ENCODE measurements at regions not wholly inside any gene's neighbourhood (a gene's known extent, or its start where the extent isn't known, plus 50 kb on each side); places are given as distances from the start of the nearest gene placed in this dataset.

- TF ChIP-seq CTCF (IDR thresholded peaks at IDR 0.05): no peak
Observed at GRCh38 chr5:93873211-93873736, 131.9 kb upstream of the POU5F2 start.

GRCh38 chr5:93870649-93871048, 129.2 kb upstream of the POU5F2 start:
- no peak for TF ChIP-seq CTCF (IDR thresholded peaks at IDR 0.05)

GRCh38 chr5:93868851-93869250, 127.5 kb upstream of the POU5F2 start:
- no peak for TF ChIP-seq CTCF (IDR thresholded peaks at IDR 0.05)

- no peak for TF ChIP-seq CTCF (IDR thresholded peaks at IDR 0.05)
Observed at GRCh38 chr5:93850311-93850710, 108.9 kb upstream of the POU5F2 start.

- no peak for TF ChIP-seq CTCF (IDR thresholded peaks at IDR 0.05)
Observed at GRCh38 chr5:93845376-93845775, 104.0 kb upstream of the POU5F2 start.

GRCh38 chr5:93831449-93831848, 90.0 kb upstream of the POU5F2 start:
- no peak for TF ChIP-seq CTCF (IDR thresholded peaks at IDR 0.05)

- TF ChIP-seq CTCF (IDR thresholded peaks at IDR 0.05): no peak
Observed at GRCh38 chr5:93830893-93831292, 89.5 kb upstream of the POU5F2 start.

GRCh38 chr5:93829346-93829745, 87.9 kb upstream of the POU5F2 start:
- TF ChIP-seq CTCF (IDR thresholded peaks at IDR 0.05): no peak

Measured in LNCAP (cell line).